ENCODE measurements at regions not wholly inside any gene's neighbourhood (a gene's known extent, or its start where the extent isn't known, plus 50 kb on each side); places are given as distances from the start of the nearest gene placed in this dataset.

GRCh38 chr2:155485141-155485842, 786.8 kb downstream of the KCNJ3 start:
- TF ChIP-seq CTCF (IDR thresholded peaks at IDR 0.05; ENCODE audit: low read depth, low read length) (no peak), EZH2phosphoT487 (IDR thresholded peaks at IDR 0.05; ENCODE audit: low read depth) (no peak)
